Keratinocyte (primary cell): ENCODE measurements at regions not wholly inside any gene's neighbourhood (a gene's known extent, or its start where the extent isn't known, plus 50 kb on each side); places are given as distances from the start of the nearest gene placed in this dataset.

Experiments used
- DNase-seq: peaks from one replicate; pipeline ENCODE4 v3.0.0-alpha.2; 2011; ENCODE audit warnings: low read depth, missing footprints, low spot score
- FAIRE-seq: peaks from 2 replicates; lab custom pipeline; 2011; peaks lifted over from hg19 to GRCh38; lab: Jason Lieb, UNC
- H2AFZ ChIP-seq: 2 replicates; pipeline ENCODE4 v1.6.0; 2012; ENCODE audit warnings: low read length, control low read depth, inconsistent platforms; ENCODE audit not compliant: control insufficient read depth
- H3K27ac ChIP-seq: 2 replicates; pipeline ENCODE4 v1.5.1; 2011; ENCODE audit warnings: low read length; ENCODE audit not compliant: control insufficient read depth, insufficient read depth
- H3K27me3 ChIP-seq: 3 replicates; pipeline ENCODE4 v1.6.0; 2011; ENCODE audit warnings: low read length; ENCODE audit not compliant: control insufficient read depth, insufficient read depth; ENCODE audit errors: extremely low read depth
- H3K36me3 ChIP-seq, 2 experiments: 2 replicates in 1 of 2; 3 replicates in 1 of 2; pipeline ENCODE4 v1.5.1; 2011; ENCODE audit warnings: low read length in 2 of 2, mild to moderate bottlenecking in 1 of 2; ENCODE audit not compliant: control insufficient read depth in 2 of 2, insufficient read depth in 2 of 2; ENCODE audit errors: extremely low read depth in 1 of 2
- H3K4me1 ChIP-seq: 3 replicates; pipeline ENCODE4 v1.5.1; 2011; ENCODE audit warnings: low read length; ENCODE audit not compliant: control insufficient read depth, insufficient read depth; ENCODE audit errors: extremely low read depth
- H3K4me2 ChIP-seq: 3 replicates; pipeline ENCODE4 v1.6.0; 2011; ENCODE audit warnings: low read depth, low read length; ENCODE audit not compliant: control insufficient read depth, insufficient read depth; ENCODE audit errors: extremely low read depth
- H3K4me3 ChIP-seq, 3 experiments: fragments of 200-600 bp in 1 of 3; sonication (generic) in 1 of 3; 2 replicates in 2 of 3; 3 replicates in 1 of 3; pipeline ENCODE4 v1.5.1; 2011 to 2016; ENCODE audit warnings: low read length in 3 of 3, mild to moderate bottlenecking in 3 of 3, control low read depth in 2 of 3, inconsistent platforms in 1 of 3, low read depth in 1 of 3, mixed read lengths in 1 of 3, mixed run types in 1 of 3, moderate library complexity in 1 of 3; ENCODE audit not compliant: control insufficient read depth in 2 of 3, insufficient read depth in 2 of 3; ENCODE audit errors: extremely low read depth in 1 of 3
- H3K79me2 ChIP-seq: 2 replicates; pipeline ENCODE4 v1.6.0; 2012; ENCODE audit warnings: low read length; ENCODE audit not compliant: control insufficient read depth, insufficient read depth
- H3K9ac ChIP-seq: 3 replicates; pipeline ENCODE4 v1.6.0; 2011; ENCODE audit warnings: low read length; ENCODE audit not compliant: control insufficient read depth, insufficient read depth; ENCODE audit errors: extremely low read depth
- H3K9me1 ChIP-seq: 3 replicates; pipeline ENCODE4 v1.6.0; 2011; ENCODE audit warnings: low read length; ENCODE audit not compliant: control insufficient read depth, insufficient read depth; ENCODE audit errors: extremely low read depth
- H3K9me3 ChIP-seq: 2 replicates; pipeline ENCODE4 v1.5.1; 2012; ENCODE audit warnings: low read depth, low read length; ENCODE audit not compliant: control insufficient read depth
- H4K20me1 ChIP-seq: 3 replicates; pipeline ENCODE4 v1.6.0; 2011; ENCODE audit warnings: low read length; ENCODE audit not compliant: control insufficient read depth, insufficient read depth; ENCODE audit errors: extremely low read depth
- CTCF ChIP-seq, 3 experiments: IDR thresholded peaks in 1 of 3; conservative IDR thresholded peaks in 1 of 3; optimal IDR thresholded peaks in 1 of 3; 2 replicates in 2 of 3; 3 replicates in 1 of 3; pipeline versions ENCODE3 to v1.5.1; 2011; ENCODE audit warnings: low read length in 3 of 3, mild to moderate bottlenecking in 3 of 3, moderate library complexity in 2 of 3, control low read depth in 1 of 3, inconsistent platforms in 1 of 3; ENCODE audit not compliant: insufficient read depth in 2 of 3; ENCODE audit errors: extremely low read depth in 1 of 3
- EZH2 ChIP-seq: IDR thresholded peaks from one replicate; pipeline ENCODE4 v1.6.1; 2012; ENCODE audit warnings: inconsistent platforms, mild to moderate bottlenecking, low read length, moderate library complexity
- dilution Hi-C: fragments of 300-500 bp; cut with MboI; formaldehyde crosslinking; loops from one replicate; pipeline ENCODE4 v1.7.0; 2020; ENCODE audit warnings: low sequenced_read_pairs; ENCODE audit not compliant: extremely low pct_ligation_motif_present

DNA sequence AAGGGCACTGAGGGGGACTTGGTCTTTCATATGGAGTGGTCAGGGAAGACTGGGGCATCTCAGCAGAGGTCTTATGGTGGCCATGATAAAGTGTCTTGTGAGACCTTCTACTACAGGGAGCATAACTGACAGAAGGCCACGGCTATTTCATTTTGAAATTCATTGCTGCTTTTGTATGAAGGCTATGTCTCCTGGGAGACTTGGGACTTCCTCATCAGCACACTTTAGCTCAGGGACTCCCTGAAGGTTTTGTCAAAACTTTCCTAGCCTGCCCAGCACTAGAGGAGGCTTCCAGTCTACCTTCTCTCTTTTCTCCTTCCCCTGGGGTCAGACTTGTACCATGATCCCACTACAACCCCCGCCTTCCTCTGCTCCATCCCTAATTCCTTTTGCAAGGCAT lies 77.2 kb upstream of the RASGRF1 start:
- peaks cover 10% of the 10 kb centered on the region for H3K4me1 ChIP-seq
- no peaks in the 10 kb centered on the region for H3K27me3 ChIP-seq
- no peaks in the 10 kb centered on the region for H3K79me2 ChIP-seq
- H3K27ac ChIP-seq = no peak overlapping the region
- no peak for TF ChIP-seq EZH2
- no peak for TF ChIP-seq CTCF (optimal IDR thresholded peaks at IDR 0.05 in 1 of 3, IDR thresholded peaks at IDR 0.05 in 1 of 3, conservative IDR thresholded peaks at IDR 0.05 in 1 of 3; ENCODE audit: extremely low read depth in 1 of 3, insufficient read depth in 2 of 3, low read length in 3 of 3)
- no peaks in the 10 kb centered on the region for H3K36me3 ChIP-seq
- DNase-seq (no peak), FAIRE-seq (no peak)
- dilution Hi-C loops = no loop called here
- H3K9ac ChIP-seq = no peak overlapping the region
- no peaks in the 10 kb centered on the region for H3K9me3 ChIP-seq
- H3K4me2 ChIP-seq = no peak overlapping the region
- no peak overlapping the region for H3K4me3 ChIP-seq
- H3K9me1 ChIP-seq = no peaks in the 10 kb centered on the region
- H4K20me1 ChIP-seq = no peaks in the 10 kb centered on the region
- H2AFZ ChIP-seq = no peak overlapping the region

DNA sequence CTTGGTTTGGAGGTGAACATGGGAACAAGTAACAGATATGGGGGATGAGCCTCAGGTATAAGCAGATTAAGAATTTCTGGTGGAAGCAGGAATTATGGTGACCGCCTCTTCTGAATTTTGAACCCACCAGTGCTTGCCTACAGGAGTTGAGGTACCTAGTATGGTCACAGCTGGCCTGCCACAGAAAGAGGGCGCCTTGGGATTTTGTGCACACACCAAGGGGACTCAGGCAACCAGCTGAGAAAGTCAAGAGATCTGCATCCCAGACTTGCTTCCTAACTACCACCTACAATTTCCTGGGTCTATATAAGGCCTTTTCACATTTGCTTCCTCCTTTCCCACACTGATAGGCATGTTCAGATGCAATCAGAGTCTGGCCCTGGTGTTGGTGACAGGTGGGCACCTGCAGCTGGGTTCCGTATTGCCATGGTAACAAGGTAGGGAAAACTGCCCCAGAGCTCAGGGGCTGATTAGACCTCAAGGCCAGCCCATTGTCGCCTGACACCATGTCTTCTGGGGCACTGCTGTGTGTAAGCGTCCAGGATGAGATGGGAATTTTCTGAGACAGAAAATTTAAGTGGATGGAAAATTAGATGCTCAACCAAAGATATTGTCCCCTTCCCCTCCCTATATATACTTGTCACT lies 75.9 kb upstream of the RASGRF1 start:
- Histone ChIP-seq H3K27me3 (no peaks in the 10 kb centered on the region), H4K20me1 (no peaks in the 10 kb centered on the region), H3K79me2 (no peaks in the 10 kb centered on the region), H3K9me3 (no peaks in the 10 kb centered on the region), H3K9me1 (no peaks in the 10 kb centered on the region), H3K4me3 (no peak overlapping the region), H3K36me3 (no peaks in the 10 kb centered on the region), H3K4me1 (peaks cover 10% of the 10 kb centered on the region), H3K27ac (no peak overlapping the region), H3K4me2 (no peak overlapping the region), H3K9ac (no peak overlapping the region), H2AFZ (no peak overlapping the region)
- dilution Hi-C loops = no loop called here
- DNase-seq (no peak), FAIRE-seq (no peak)
- TF ChIP-seq EZH2 (no peak), CTCF (optimal IDR thresholded peaks at IDR 0.05 in 1 of 3, IDR thresholded peaks at IDR 0.05 in 1 of 3, conservative IDR thresholded peaks at IDR 0.05 in 1 of 3; ENCODE audit: extremely low read depth in 1 of 3, insufficient read depth in 2 of 3, low read length in 3 of 3) (no peak)
